ENCODE measurements at regions not wholly inside any gene's neighbourhood (a gene's known extent, or its start where the extent isn't known, plus 50 kb on each side); places are given as distances from the start of the nearest gene placed in this dataset.

GRCh38 chr10:31268444-31269303 is 50.3 kb upstream of the ZEB1 start:
- no peak for DNase-seq (ENCODE audit: low read depth, low spot score)
